Erythroblast (primary cell): ENCODE measurements at regions not wholly inside any gene's neighbourhood (a gene's known extent, or its start where the extent isn't known, plus 50 kb on each side); places are given as distances from the start of the nearest gene placed in this dataset.

Experiments
- GATA1 ChIP-seq: IDR thresholded peaks from 2 replicates; pipeline ENCODE4 v1.6.1; 2011; ENCODE audit warnings: low read depth, mild to moderate bottlenecking, control low read depth, low read length, moderate library complexity
- POLR2A ChIP-seq: IDR thresholded peaks from 2 replicates; pipeline ENCODE4 v1.6.1; 2011; ENCODE audit warnings: mild to moderate bottlenecking, low read length

GRCh38 chr1:65541865-65542264 lies 121.4 kb downstream of the LEPR start:
- TF ChIP-seq POLR2A = no peak
- TF ChIP-seq GATA1 = no peak
